ENCODE measurements at regions not wholly inside any gene's neighbourhood (a gene's known extent, or its start where the extent isn't known, plus 50 kb on each side); places are given as distances from the start of the nearest gene placed in this dataset.
"Not testable (repeated sequence)": the region's sequence is repeated elsewhere in the genome, so short reads cannot be mapped to it uniquely, and the experiment has no call there.

DNA sequence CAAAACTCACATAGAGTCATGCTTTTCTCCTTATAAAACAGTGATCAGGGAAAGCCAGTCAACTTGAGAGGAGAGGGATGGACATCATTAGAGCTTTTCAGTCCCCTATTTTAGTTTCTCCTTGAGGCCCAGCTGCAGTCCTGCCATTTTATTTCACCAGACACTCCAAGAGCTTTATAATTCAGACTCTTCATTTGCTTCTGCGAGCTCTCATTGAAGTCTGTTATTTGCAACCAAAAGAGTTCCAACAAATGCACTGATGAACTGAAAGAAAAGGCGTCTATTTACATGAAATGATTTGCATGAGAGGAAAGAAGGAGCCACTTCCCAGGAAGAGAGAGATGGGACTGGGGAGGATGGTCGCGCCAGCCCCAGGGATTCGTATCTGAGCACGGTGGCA lies 86.8 kb downstream of the NDUFA12 start:
- H3K27ac ChIP-seq (ENCODE audit: low read depth, low read length) = no peak overlapping the region
- H3K4me1 ChIP-seq (ENCODE audit: insufficient read depth, low read length) = no peaks in the 10 kb centered on the region
- H3K9me3 ChIP-seq (ENCODE audit: low read length) = no peaks in the 10 kb centered on the region
- no peaks in the 10 kb centered on the region for H3K36me3 ChIP-seq (ENCODE audit: insufficient read depth, low read length)
- no peaks in the 10 kb centered on the region for H3K27me3 ChIP-seq (ENCODE audit: control insufficient read depth in 1 of 2, insufficient read depth in 2 of 2, low read length in 2 of 2)
- no peak overlapping the region for H3K9ac ChIP-seq (ENCODE audit: low read length)
- H3K4me3 ChIP-seq (ENCODE audit: low read depth in 1 of 2, low read length in 2 of 2) = no peak overlapping the region

DNA sequence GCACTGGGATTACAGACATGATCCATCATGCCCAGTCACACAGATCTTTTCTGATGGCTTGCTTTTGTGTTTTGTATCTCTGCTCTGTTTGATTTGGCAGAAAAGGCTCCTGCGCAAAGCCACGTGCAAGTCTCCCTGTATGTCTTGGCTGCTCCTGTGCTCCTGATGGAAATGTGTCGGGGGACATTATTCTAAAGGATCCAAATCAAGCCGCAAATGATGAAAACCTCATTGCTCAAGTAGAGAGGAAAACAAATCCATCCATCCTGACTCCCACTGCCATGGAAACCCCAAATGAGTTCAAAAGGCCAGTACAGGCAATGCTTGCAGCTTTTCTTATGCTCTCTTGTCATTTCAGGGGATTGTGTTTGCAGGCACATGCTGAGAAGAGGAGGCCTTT lies 93.8 kb downstream of the NDUFA12 start:
- no peak overlapping the region for H3K4me3 ChIP-seq (ENCODE audit: low read depth in 1 of 2, low read length in 2 of 2)
- no peak overlapping the region for H3K9ac ChIP-seq (ENCODE audit: low read length)
- no peaks in the 10 kb centered on the region for H3K4me1 ChIP-seq (ENCODE audit: insufficient read depth, low read length)
- no peaks in the 10 kb centered on the region for H3K36me3 ChIP-seq (ENCODE audit: insufficient read depth, low read length)
- no peaks in the 10 kb centered on the region for H3K27me3 ChIP-seq (ENCODE audit: control insufficient read depth in 1 of 2, insufficient read depth in 2 of 2, low read length in 2 of 2)
- no peak overlapping the region for H3K27ac ChIP-seq (ENCODE audit: low read depth, low read length)
- no peaks in the 10 kb centered on the region for H3K9me3 ChIP-seq (ENCODE audit: low read length)

DNA sequence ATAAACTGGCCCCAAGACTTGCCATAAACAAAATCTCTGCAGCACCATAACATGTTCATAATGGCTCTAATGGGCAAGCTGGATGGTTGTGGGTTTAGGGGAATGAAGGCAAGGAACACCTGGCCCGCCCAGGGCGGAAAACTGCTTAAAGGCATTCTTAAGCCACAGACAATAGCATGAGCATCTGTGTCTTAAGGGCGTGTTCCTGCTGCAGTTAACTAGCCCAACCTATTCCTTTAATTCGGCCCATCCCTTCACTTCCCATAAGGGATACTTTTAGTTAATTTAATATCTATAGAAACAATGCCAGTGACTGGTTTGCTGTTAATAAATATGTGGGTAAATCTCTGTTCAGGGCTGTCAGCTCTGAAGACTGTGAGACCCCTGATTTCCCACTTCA lies 97.7 kb downstream of the NDUFA12 start:
- H3K4me3 ChIP-seq (ENCODE audit: low read depth in 1 of 2, low read length in 2 of 2); H3K27ac ChIP-seq (ENCODE audit: low read depth, low read length); H3K9me3 ChIP-seq (ENCODE audit: low read length); H3K9ac ChIP-seq (ENCODE audit: low read length); H3K4me1 ChIP-seq (ENCODE audit: insufficient read depth, low read length); H3K36me3 ChIP-seq (ENCODE audit: insufficient read depth, low read length); H3K27me3 ChIP-seq (ENCODE audit: control insufficient read depth in 1 of 2, insufficient read depth in 2 of 2, low read length in 2 of 2): not testable (repeated sequence)

DNA sequence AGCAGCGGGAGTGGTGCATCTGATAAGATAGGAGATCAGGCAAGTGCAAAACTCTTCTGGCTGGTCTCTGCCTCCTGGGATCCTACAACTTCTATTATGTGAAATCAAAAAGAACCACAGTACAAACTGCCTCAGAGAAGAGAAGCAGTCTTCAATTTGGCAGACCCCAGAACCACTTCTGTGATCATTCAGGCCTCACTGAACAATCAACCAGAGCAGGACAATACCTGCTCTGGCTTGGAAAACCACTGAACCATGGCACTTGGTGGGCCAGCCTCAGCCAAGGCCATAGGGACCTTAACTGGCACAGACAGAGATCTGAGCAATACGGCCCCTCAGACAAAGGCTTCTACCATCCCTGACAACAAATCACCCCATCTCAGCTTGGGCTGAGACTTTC lies 103.0 kb downstream of the NDUFA12 start:
- no peaks in the 10 kb centered on the region for H3K36me3 ChIP-seq (ENCODE audit: insufficient read depth, low read length)
- H3K4me3 ChIP-seq (ENCODE audit: low read depth in 1 of 2, low read length in 2 of 2) = no peak overlapping the region
- no peaks in the 10 kb centered on the region for H3K4me1 ChIP-seq (ENCODE audit: insufficient read depth, low read length)
- no peaks in the 10 kb centered on the region for H3K9me3 ChIP-seq (ENCODE audit: low read length)
- H3K27ac ChIP-seq (ENCODE audit: low read depth, low read length) = no peak overlapping the region
- no peaks in the 10 kb centered on the region for H3K27me3 ChIP-seq (ENCODE audit: control insufficient read depth in 1 of 2, insufficient read depth in 2 of 2, low read length in 2 of 2)
- no peak overlapping the region for H3K9ac ChIP-seq (ENCODE audit: low read length)

DNA sequence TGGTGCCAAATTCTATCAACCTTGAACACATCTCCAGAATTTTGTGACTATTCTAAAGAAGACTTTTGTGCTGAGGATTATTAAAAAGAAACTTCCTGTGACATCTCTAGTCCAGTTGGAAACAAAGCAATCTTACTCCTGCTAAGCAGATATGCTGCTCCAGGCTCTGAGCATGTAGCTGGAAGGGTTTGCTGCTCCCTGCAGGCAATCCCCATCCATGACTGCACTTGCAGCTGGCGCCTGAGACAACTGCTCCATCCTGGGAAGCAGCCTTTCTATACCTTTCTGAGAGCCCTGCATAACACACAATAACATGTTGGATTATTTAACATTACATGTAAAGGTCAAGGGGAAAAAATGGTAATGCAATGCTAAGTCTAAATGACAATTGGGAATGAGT lies 105.1 kb downstream of the NDUFA12 start:
- H3K4me1 ChIP-seq (ENCODE audit: insufficient read depth, low read length) = no peaks in the 10 kb centered on the region
- no peaks in the 10 kb centered on the region for H3K27me3 ChIP-seq (ENCODE audit: control insufficient read depth in 1 of 2, insufficient read depth in 2 of 2, low read length in 2 of 2)
- no peaks in the 10 kb centered on the region for H3K36me3 ChIP-seq (ENCODE audit: insufficient read depth, low read length)
- no peak overlapping the region for H3K4me3 ChIP-seq (ENCODE audit: low read depth in 1 of 2, low read length in 2 of 2)
- no peak overlapping the region for H3K27ac ChIP-seq (ENCODE audit: low read depth, low read length)
- H3K9ac ChIP-seq (ENCODE audit: low read length) = no peak overlapping the region
- H3K9me3 ChIP-seq (ENCODE audit: low read length) = no peaks in the 10 kb centered on the region

DNA sequence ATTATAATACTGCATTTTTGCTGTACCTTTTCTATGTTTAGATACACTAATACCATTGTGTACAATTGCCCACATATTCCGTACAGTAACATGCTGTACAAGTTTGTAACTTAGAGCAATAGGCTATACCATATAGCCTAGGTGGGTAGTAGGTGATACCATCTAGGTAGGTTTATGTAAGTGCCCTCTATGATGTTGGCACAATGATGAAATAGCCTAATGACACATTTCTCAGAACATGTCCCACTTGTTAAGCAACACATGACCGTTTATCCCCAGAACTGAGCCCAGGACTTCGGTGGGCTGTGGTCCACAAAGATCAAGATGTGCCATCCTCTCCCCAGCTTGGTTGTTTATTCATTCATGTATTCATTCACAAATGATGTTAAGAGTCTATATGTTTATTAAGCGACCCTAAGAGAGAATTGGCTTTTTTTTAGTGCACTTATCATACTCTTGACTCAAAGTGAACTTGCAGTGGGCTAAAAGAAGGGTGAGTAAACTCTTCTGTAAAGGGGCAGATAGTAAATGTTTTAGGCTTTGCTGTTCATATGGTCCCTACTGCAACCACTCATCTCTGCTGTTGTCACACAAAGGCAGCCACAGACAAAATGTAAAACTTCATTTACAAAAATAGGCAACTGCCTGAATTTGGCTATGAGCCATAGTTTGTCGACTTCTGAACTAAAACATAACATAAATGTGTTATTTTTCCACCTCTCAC lies 110.8 kb downstream of the NDUFA12 start:
- Histone ChIP-seq H3K9ac (ENCODE audit: low read length) (no peak overlapping the region), H3K9me3 (ENCODE audit: low read length) (no peaks in the 10 kb centered on the region), H3K27ac (ENCODE audit: low read depth, low read length) (no peak overlapping the region), H3K36me3 (ENCODE audit: insufficient read depth, low read length) (no peaks in the 10 kb centered on the region), H3K4me1 (ENCODE audit: insufficient read depth, low read length) (no peaks in the 10 kb centered on the region), H3K4me3 (ENCODE audit: low read depth in 1 of 2, low read length in 2 of 2) (no peak overlapping the region), H3K27me3 (ENCODE audit: control insufficient read depth in 1 of 2, insufficient read depth in 2 of 2, low read length in 2 of 2) (no peaks in the 10 kb centered on the region)

DNA sequence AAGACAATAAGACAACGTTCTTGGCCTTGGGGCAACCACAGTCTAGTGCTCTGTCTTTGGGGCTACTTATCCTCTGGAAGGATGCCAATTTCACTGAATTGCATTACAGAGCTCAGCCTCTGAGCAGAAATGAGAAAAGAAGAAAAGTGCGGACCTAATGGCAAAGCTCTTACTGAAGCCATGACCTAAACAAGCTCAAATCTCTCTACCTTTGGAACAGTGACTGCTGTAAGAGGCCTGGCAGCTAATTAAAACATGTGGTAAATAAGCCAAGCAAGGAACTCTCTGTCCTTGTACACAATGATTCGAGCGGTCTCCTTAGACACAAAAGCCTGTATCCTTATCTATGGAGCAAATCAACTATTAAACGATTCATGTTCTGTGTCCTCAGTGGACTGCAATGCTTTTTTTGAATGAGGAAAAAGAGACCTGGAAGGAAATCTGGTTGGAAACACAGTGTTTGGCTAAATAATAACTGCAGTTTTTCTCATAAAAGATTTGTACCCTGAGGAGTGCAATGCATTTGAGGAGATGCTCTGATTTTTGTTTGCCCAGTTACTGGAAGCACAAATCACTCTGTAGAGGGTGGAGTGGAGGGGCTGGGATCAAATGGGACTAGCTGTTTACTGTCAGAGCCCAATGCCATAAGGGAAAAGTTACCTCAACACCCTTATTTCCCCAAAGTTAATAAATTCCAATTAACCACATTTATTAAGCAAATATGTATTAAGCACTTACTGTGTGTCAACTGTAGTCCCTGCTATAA lies 113.9 kb downstream of the NDUFA12 start:
- no peak overlapping the region for H3K27ac ChIP-seq (ENCODE audit: low read depth, low read length)
- no peaks in the 10 kb centered on the region for H3K4me1 ChIP-seq (ENCODE audit: insufficient read depth, low read length)
- no peaks in the 10 kb centered on the region for H3K36me3 ChIP-seq (ENCODE audit: insufficient read depth, low read length)
- H3K9ac ChIP-seq (ENCODE audit: low read length) = no peak overlapping the region
- H3K9me3 ChIP-seq (ENCODE audit: low read length) = no peaks in the 10 kb centered on the region
- H3K27me3 ChIP-seq (ENCODE audit: control insufficient read depth in 1 of 2, insufficient read depth in 2 of 2, low read length in 2 of 2) = no peaks in the 10 kb centered on the region
- H3K4me3 ChIP-seq (ENCODE audit: low read depth in 1 of 2, low read length in 2 of 2) = no peak overlapping the region

DNA sequence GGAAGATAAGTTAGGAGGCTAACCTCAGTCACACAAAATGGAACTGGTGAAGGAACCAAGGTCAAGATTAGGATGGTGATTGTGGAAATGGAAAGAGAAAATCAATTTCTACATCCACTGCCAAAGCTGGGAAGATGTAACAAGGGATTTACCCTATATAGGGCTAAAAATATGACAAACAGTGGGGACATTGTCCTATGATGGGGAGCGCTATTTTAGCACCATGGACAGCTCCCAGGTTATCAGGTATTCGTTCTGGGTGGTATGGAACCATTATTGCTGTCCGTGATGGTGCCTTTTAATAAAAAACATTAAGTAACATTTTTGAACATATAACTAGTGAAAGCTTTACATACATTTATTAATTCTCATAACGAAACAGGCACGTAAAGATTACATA lies 124.0 kb downstream of the NDUFA12 start:
- Histone ChIP-seq H3K9ac (ENCODE audit: low read length) (no peak overlapping the region), H3K4me1 (ENCODE audit: insufficient read depth, low read length) (peaks cover 4% of the 10 kb centered on the region), H3K36me3 (ENCODE audit: insufficient read depth, low read length) (no peaks in the 10 kb centered on the region), H3K27ac (ENCODE audit: low read depth, low read length) (no peak overlapping the region), H3K27me3 (ENCODE audit: control insufficient read depth in 1 of 2, insufficient read depth in 2 of 2, low read length in 2 of 2) (peaks cover 1 to 2% of the 10 kb centered on the region in 2 donors), H3K9me3 (ENCODE audit: low read length) (no peaks in the 10 kb centered on the region), H3K4me3 (ENCODE audit: low read depth in 1 of 2, low read length in 2 of 2) (no peak overlapping the region)

DNA sequence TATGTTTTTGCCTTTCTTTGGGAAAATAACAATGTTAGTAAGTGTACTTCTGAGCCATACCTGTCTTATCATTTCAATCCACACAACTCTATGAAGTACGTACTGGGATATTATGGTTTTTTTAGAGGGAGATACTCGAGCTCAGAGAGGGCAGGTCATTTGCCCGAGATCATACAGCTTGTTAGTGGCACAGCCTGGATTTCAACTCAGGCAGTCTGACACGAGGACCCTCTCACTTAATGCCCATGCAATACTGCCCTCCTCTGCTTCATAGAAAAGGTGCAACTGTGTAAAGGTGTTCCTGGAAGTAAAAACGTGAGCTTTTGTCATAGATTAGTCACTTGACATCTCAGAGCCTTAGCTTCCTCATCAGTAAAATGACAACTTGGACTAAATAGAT lies 128.0 kb downstream of the NDUFA12 start:
- Histone ChIP-seq H3K4me1 (ENCODE audit: insufficient read depth, low read length) (peaks cover 10% of the 10 kb centered on the region), H3K4me3 (ENCODE audit: low read depth in 1 of 2, low read length in 2 of 2) (no peak overlapping the region), H3K9me3 (ENCODE audit: low read length) (no peaks in the 10 kb centered on the region), H3K27me3 (ENCODE audit: control insufficient read depth in 1 of 2, insufficient read depth in 2 of 2, low read length in 2 of 2) (peaks cover 5 to 21% of the 10 kb centered on the region in 2 donors), H3K36me3 (ENCODE audit: insufficient read depth, low read length) (no peaks in the 10 kb centered on the region), H3K9ac (ENCODE audit: low read length) (no peak overlapping the region), H3K27ac (ENCODE audit: low read depth, low read length) (no peak overlapping the region)

DNA sequence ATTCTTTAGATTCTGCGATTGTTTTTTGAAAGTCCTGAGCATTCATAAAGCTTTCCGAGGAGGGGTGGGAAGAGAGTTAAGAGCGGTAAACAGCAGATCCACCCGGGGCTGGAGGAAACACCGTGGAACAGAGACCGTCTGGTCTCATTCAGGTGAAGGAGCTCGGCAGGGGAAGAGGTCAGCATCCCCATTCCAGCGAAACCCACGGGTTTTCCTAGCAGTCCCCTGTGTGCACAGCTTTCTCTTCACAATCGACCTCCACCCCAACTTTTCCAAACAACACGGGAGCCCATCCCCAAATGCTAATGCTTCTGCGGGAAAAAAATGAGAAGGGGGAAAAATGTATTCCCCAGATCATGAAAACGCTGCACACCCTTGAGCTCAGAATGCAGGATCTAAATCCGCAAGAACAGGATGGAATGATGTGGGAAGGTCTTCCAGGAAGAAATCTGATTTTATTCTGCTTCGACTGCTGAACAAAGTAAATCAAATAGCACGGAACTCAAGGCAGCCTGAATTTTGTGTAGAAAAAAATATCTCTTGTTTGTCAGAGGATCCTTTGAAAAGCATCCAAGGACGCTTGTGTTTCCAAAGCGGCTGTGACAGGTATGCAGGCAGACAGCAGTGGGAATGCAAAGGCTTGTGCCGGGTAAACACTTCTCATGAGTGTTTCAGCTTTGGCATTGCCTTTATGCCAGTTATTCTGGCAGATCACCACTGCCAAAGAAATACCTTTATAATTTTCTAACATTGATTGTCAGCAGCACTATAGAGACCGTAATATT lies 128.8 kb downstream of the NDUFA12 start:
- peaks cover 10% of the 10 kb centered on the region for H3K4me1 ChIP-seq (ENCODE audit: insufficient read depth, low read length)
- peak overlapping the region; percentile 65 to 77 for H3K4me3 ChIP-seq (ENCODE audit: low read depth in 1 of 2, low read length in 2 of 2)
- no peaks in the 10 kb centered on the region for H3K9me3 ChIP-seq (ENCODE audit: low read length)
- H3K9ac ChIP-seq (ENCODE audit: low read length) = no peak overlapping the region
- peaks cover 5 to 21% of the 10 kb centered on the region in 2 donors for H3K27me3 ChIP-seq (ENCODE audit: control insufficient read depth in 1 of 2, insufficient read depth in 2 of 2, low read length in 2 of 2)
- no peak overlapping the region for H3K27ac ChIP-seq (ENCODE audit: low read depth, low read length)
- no peaks in the 10 kb centered on the region for H3K36me3 ChIP-seq (ENCODE audit: insufficient read depth, low read length)

DNA sequence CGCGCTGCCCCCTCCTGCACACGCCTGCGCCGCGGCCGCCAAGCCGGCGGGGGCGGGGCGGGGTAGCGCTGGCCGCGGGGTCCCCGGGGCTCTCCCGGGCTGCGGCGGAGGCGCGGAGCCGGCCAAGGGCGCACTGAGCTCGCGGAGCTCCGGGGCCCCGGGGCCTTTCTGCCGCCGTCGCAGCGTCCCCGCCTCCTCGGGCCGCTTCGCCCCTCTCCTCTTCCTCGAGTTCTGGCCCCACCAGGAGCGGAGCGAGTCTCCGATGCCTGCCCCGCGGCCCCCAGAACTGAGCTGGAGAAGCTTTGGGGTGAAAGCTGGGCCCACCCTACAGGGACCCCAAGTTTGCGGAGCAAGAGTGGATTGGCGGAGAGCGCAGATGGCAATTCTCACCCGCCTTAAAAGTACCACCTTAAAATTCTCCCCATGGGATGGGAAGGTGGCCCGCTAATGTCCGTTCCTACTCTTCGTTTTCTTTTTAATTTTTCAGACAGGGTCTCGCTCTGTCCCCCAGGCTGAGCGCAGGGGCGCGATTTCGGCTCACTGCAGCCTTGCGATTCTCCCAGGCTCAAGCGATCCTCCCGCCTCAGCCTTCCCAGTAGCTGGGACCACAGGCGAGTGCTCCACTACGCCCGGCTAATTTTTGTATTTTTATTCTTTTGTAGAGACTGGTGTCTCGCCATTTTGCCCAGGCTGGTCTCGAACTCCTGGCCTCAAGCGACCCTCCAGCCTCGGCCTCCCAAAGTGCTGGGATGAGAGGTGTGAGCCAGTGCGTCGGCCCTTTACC lies 129.6 kb downstream of the NDUFA12 start:
- H3K9me3 ChIP-seq (ENCODE audit: low read length) = no peaks in the 10 kb centered on the region
- H3K36me3 ChIP-seq (ENCODE audit: insufficient read depth, low read length) = no peaks in the 10 kb centered on the region
- H3K27ac ChIP-seq (ENCODE audit: low read depth, low read length) = no peak overlapping the region
- H3K27me3 ChIP-seq (ENCODE audit: control insufficient read depth in 1 of 2, insufficient read depth in 2 of 2, low read length in 2 of 2) = peaks cover 5 to 21% of the 10 kb centered on the region in 2 donors
- H3K9ac ChIP-seq (ENCODE audit: low read length) = no peak overlapping the region
- peaks cover 10% of the 10 kb centered on the region for H3K4me1 ChIP-seq (ENCODE audit: insufficient read depth, low read length)
- peak overlapping the region; percentile 65 to 77 for H3K4me3 ChIP-seq (ENCODE audit: low read depth in 1 of 2, low read length in 2 of 2)
